A549 (cell line): ENCODE measurements at regions not wholly inside any gene's neighbourhood (a gene's known extent, or its start where the extent isn't known, plus 50 kb on each side); places are given as distances from the start of the nearest gene placed in this dataset.

Experiments
- BCL3 ChIP-seq: fragments of >200 bp; sonication (Bioruptor Twin); formaldehyde crosslinking; IDR thresholded peaks from 3 replicates; pipeline ENCODE4 v1.6.1; 2016
- CEBPB ChIP-seq, 2 experiments: fragments of >200 bp in 1 of 2; sonication (Bioruptor Twin) in 1 of 2; formaldehyde crosslinking in 1 of 2; IDR thresholded peaks; 2 replicates each; pipeline ENCODE4 v1.6.1; 2012 to 2016
- CTCF ChIP-seq: fragments of >200 bp; sonication (Bioruptor Twin); formaldehyde crosslinking; IDR thresholded peaks from 3 replicates; pipeline ENCODE4 v1.5.1; 2016
- ELK1 ChIP-seq: fragments of 150-350 bp; IDR thresholded peaks from 2 replicates; pipeline ENCODE4 v1.6.1; 2014; ENCODE audit warnings: low read depth, mild to moderate bottlenecking, low read length
- EP300 ChIP-seq, 2 experiments: fragments of >200 bp; sonication (Bioruptor Twin); formaldehyde crosslinking; IDR thresholded peaks; 2 replicates in 1 of 2; 3 replicates in 1 of 2; pipeline ENCODE4 v1.6.1; 2016 to 2017
- HDAC2 ChIP-seq: fragments of 200-600 bp; sonication (generic); IDR thresholded peaks from 2 replicates; pipeline ENCODE4 v1.6.1; 2016
- JUNB ChIP-seq: fragments of >200 bp; sonication (Bioruptor Twin); formaldehyde crosslinking; IDR thresholded peaks from 2 replicates; pipeline ENCODE4 v1.6.1; 2016
- MYC ChIP-seq: IDR thresholded peaks from 2 replicates; pipeline ENCODE4 v1.6.1; 2012; ENCODE audit warnings: mild to moderate bottlenecking, inconsistent platforms, low read length, improper control_type of control experiment, borderline replicate concordance
- NFE2L2 ChIP-seq: fragments of 150-350 bp; conservative IDR thresholded peaks from 2 replicates; pipeline ENCODE4 v1.6.1; 2014; ENCODE audit warnings: low read length
- PBX3 ChIP-seq: IDR thresholded peaks from 2 replicates; pipeline ENCODE4 v1.6.1; 2012
- POLR2A ChIP-seq: IDR thresholded peaks from 2 replicates; pipeline ENCODE4 v1.6.1; 2012; ENCODE audit warnings: mild to moderate bottlenecking, low read length
- RFX5 ChIP-seq: fragments of 450-650 bp; IDR thresholded peaks from 2 replicates; pipeline ENCODE4 v1.7.1; 2014; ENCODE audit warnings: antibody characterized with exemption, mild to moderate bottlenecking, moderate library complexity
- SMC3 ChIP-seq: fragments of >200 bp; sonication (Bioruptor Twin); formaldehyde crosslinking; IDR thresholded peaks from 3 replicates; pipeline ENCODE4 v1.6.1; 2018; ENCODE audit warnings: inconsistent platforms
- USF2 ChIP-seq: fragments of 450-650 bp; IDR thresholded peaks from 2 replicates; pipeline ENCODE4 v1.6.1; 2014; ENCODE audit warnings: antibody characterized with exemption

- no peak for TF ChIP-seq EP300 (IDR thresholded peaks at IDR 0.05)
- TF ChIP-seq USF2: no peak
- no peak for TF ChIP-seq BCL3
- no peak for TF ChIP-seq CTCF
- TF ChIP-seq ELK1: no peak
- TF ChIP-seq HDAC2: no peak
- no peak for TF ChIP-seq POLR2A
- TF ChIP-seq JUNB: no peak
- TF ChIP-seq NFE2L2: no peak
- TF ChIP-seq CEBPB (IDR thresholded peaks at IDR 0.05): no peak
- TF ChIP-seq RFX5: no peak
- no peak for TF ChIP-seq MYC
- TF ChIP-seq PBX3: no peak
- no peak for TF ChIP-seq SMC3
These were observed 239.8 kb downstream of the FZD1 start for GRCh38 chr7:91503934-91504555.
